GM12878 (cell line): ENCODE measurements at regions not wholly inside any gene's neighbourhood (a gene's known extent, or its start where the extent isn't known, plus 50 kb on each side); places are given as distances from the start of the nearest gene placed in this dataset.

Experiments
- ATAC-seq: fragments of 200-7000 bp; cut with Tn5 transposase; 3 replicates; pipeline ENCODE4 v1.9.1; 2020; ENCODE audit warnings: mild to moderate bottlenecking, moderate library complexity
- BruUV-seq: library from RNA; stranded (reverse); fragments of 400-500 nt; replicated peaks from 2 replicates; lab custom pipeline; 2021; lab: Mats Ljungman, UMichigan
- CTCF ChIA-PET: fragments of 300-600 bp; sonication (Branson Sonifier 250); formaldehyde crosslinking; extraction: SDS; loops from one replicate; lab custom pipeline; 2021; ENCODE audit warnings: inconsistent platforms; lab: Yijun Ruan, JAX
- POLR2A ChIA-PET: fragments of 350-600 bp; formaldehyde crosslinking; extraction: SDS; loops from one replicate; lab custom pipeline; 2021; ENCODE audit warnings: inconsistent platforms; lab: Charles Lee
- RAD21 ChIA-PET: fragments of 300-600 bp; sonication (Branson Sonifier 250); formaldehyde crosslinking; loops from one replicate; lab custom pipeline; 2023; ENCODE audit warnings: antibody characterized with exemption; ENCODE audit not compliant: unreplicated experiment; lab: Charles Lee
- SMC1A ChIA-PET: fragments of 300-600 bp; sonication (Branson Sonifier 250); formaldehyde crosslinking; loops from one replicate; lab custom pipeline; 2023; ENCODE audit not compliant: unreplicated experiment, uncharacterized antibody; lab: Charles Lee
- DNase-seq: peaks from one replicate; pipeline ENCODE4 v3.0.0-alpha.2; 2011; ENCODE audit warnings: low read depth, low spot score
- FAIRE-seq: peaks from 3 replicates; lab custom pipeline; 2011; peaks lifted over from hg19 to GRCh38; lab: Jason Lieb, UNC
- H2AFZ ChIP-seq: 2 replicates; pipeline ENCODE4 v1.6.0; 2011; ENCODE audit warnings: low read depth, low read length, control low read depth; ENCODE audit not compliant: control insufficient read depth
- H3K27ac ChIP-seq: 2 replicates; pipeline ENCODE4 v1.5.1; 2011; ENCODE audit warnings: control low read depth; ENCODE audit not compliant: control insufficient read depth, insufficient read depth
- H3K27me3 ChIP-seq, 2 experiments: replicated peaks in 1 of 2; 2 replicates each; pipeline versions ENCODE4 v1.6.0 to v1.6.1; 2011; ENCODE audit warnings: low read length in 1 of 2; ENCODE audit not compliant: control insufficient read depth in 2 of 2, insufficient read depth in 2 of 2
- H3K36me3 ChIP-seq, 2 experiments: 2 replicates each; pipeline ENCODE4 v1.5.1; 2011; ENCODE audit warnings: low read length in 1 of 2; ENCODE audit not compliant: control insufficient read depth in 2 of 2, insufficient read depth in 2 of 2
- H3K4me1 ChIP-seq: 2 replicates; pipeline ENCODE4 v1.6.1; 2011; ENCODE audit warnings: mild to moderate bottlenecking, low read length, moderate library complexity, mixed read lengths; ENCODE audit not compliant: control insufficient read depth, insufficient read depth
- H3K4me2 ChIP-seq: 2 replicates; pipeline ENCODE4 v1.6.0; 2011; ENCODE audit warnings: control low read depth; ENCODE audit not compliant: control insufficient read depth, insufficient read depth
- H3K4me3 ChIP-seq: fragments of 200-600 bp; sonication (generic); 2 replicates; pipeline ENCODE4 v1.5.1; 2016
- H3K79me2 ChIP-seq: 2 replicates; pipeline ENCODE4 v1.6.0; 2011; ENCODE audit warnings: low read length; ENCODE audit not compliant: control insufficient read depth, insufficient read depth
- H3K9ac ChIP-seq: 2 replicates; pipeline ENCODE4 v1.8.0; 2011; ENCODE audit warnings: low read length, control low read depth, mixed read lengths; ENCODE audit not compliant: control insufficient read depth, insufficient read depth
- H3K9me3 ChIP-seq: replicated peaks from 3 replicates; pipeline ENCODE4 v1.5.1; 2011; ENCODE audit warnings: mild to moderate bottlenecking, low read length; ENCODE audit not compliant: control insufficient read depth, insufficient read depth
- H4K20me1 ChIP-seq: 2 replicates; pipeline ENCODE4 v1.6.0; 2011; ENCODE audit not compliant: control insufficient read depth, insufficient read depth
- EED ChIP-seq: sonication (generic); IDR thresholded peaks from 2 replicates; pipeline ENCODE4 v1.6.1; 2016; ENCODE audit warnings: antibody characterized with exemption, low read depth
- ELK1 ChIP-seq: IDR thresholded peaks from 2 replicates; pipeline ENCODE4 v1.6.1; 2012; ENCODE audit warnings: low read depth, low read length, improper control_type of control experiment
- MEF2B ChIP-seq: fragments of 450-650 bp; IDR thresholded peaks from 2 replicates; pipeline ENCODE4 v1.6.1; 2018; ENCODE audit warnings: mild to moderate bottlenecking, moderate library complexity; ENCODE audit not compliant: partially characterized antibody, poor library complexity, severe bottlenecking
- NR2F1 ChIP-seq: fragments of 450-650 bp; conservative IDR thresholded peaks from 2 replicates; pipeline ENCODE4 v1.6.1; 2017; ENCODE audit warnings: mild to moderate bottlenecking
- PKNOX1 ChIP-seq: fragments of 450-650 bp; IDR thresholded peaks from 2 replicates; pipeline ENCODE4 v1.6.1; 2016; ENCODE audit warnings: mild to moderate bottlenecking
- PML ChIP-seq: IDR thresholded peaks from 2 replicates; pipeline ENCODE4 v1.6.1; 2012; ENCODE audit warnings: low read length, inconsistent platforms
- RBBP5 ChIP-seq: fragments of 200-600 bp; sonication (generic); conservative IDR thresholded peaks from 2 replicates; pipeline ENCODE4 v1.6.1; 2016
- SIN3A ChIP-seq: IDR thresholded peaks from 2 replicates; pipeline ENCODE4 v1.6.1; 2012; ENCODE audit warnings: low read depth, low read length, improper control_type of control experiment
- WGBS: methylation state at CpG from one replicate; pipeline ENCODE4 v1.1.6; 2016; ENCODE audit warnings: low lambda C conversion rate; ENCODE audit not compliant: insufficient replicate concordance, insufficient coverage; ENCODE audit errors: missing lambda C conversion rate; 5-methylcytosine and 5-hydroxymethylcytosine counted together
- in situ Hi-C: fragments of 300-500 bp; cut with MboI; formaldehyde crosslinking; loops from 9 replicates; pipeline ENCODE4 v1.14.3; 2018; ENCODE audit warnings: mixed read lengths
- intact Hi-C: fragments of 100-400 bp; cut with micrococcal nuclease; formaldehyde crosslinking; loops from one replicate; pipeline ENCODE4 v1.14.2; 2022; ENCODE audit not compliant: unreplicated experiment

GRCh38 chr5:4220016-4220415 lies 624.4 kb downstream of the IRX1 start:
- H3K4me3 ChIP-seq, result no peak overlapping the region
- ChIA-PET SMC1A (no interaction called here), RAD21 (no interaction called here), POLR2A (no interaction called here), CTCF (no interaction called here)
- H3K9ac ChIP-seq, result no peak overlapping the region
- WGBS, result 30% methylated on average over 7 of the region's 7 CpGs
- no peak for TF ChIP-seq NR2F1
- TF ChIP-seq EED, result no peak
- TF ChIP-seq PKNOX1, result no peak
- TF ChIP-seq RBBP5, result no peak
- TF ChIP-seq PML, result no peak
- TF ChIP-seq SIN3A, result no peak
- no peak for TF ChIP-seq ELK1
- no peak for TF ChIP-seq MEF2B
- FAIRE-seq (no peak), DNase-seq (no peak), ATAC-seq (no peak)
- H3K9me3 ChIP-seq, result no peaks in the 10 kb centered on the region; the same call in 2 of the 3 replicates
- no peaks in the 10 kb centered on the region for H4K20me1 ChIP-seq
- H3K4me2 ChIP-seq, result no peak overlapping the region
- H3K36me3 ChIP-seq, result no peaks in the 10 kb centered on the region
- intact Hi-C loops, result no loop called here
- H3K27ac ChIP-seq, result no peak overlapping the region
- in situ Hi-C loops, result no loop called here
- BruUV-seq, result no TSS peak
- H3K4me1 ChIP-seq, result no peaks in the 10 kb centered on the region
- H3K27me3 ChIP-seq, result no peaks in the 10 kb centered on the region
- no peaks in the 10 kb centered on the region for H3K79me2 ChIP-seq
- H2AFZ ChIP-seq, result no peak overlapping the region
